ENCODE measurements at regions not wholly inside any gene's neighbourhood (a gene's known extent, or its start where the extent isn't known, plus 50 kb on each side); places are given as distances from the start of the nearest gene placed in this dataset.

- TF ChIP-seq CTCF (IDR thresholded peaks at IDR 0.05; ENCODE audit: low read depth, low read length) = no peak
- H3K4me3 ChIP-seq (replicated peaks in 1 of 2; ENCODE audit: low read depth in 2 of 2, low read length in 2 of 2) = no peak overlapping the region
- no peak for DNase-seq (ENCODE audit: low read depth in 2 of 2)
Observed at GRCh38 chr4:14321723-14322122, 680.6 kb upstream of the CPEB2 start.

- no peak for DNase-seq (ENCODE audit: low read depth in 2 of 2)
- no peak for TF ChIP-seq CTCF (IDR thresholded peaks at IDR 0.05; ENCODE audit: low read depth, low read length)
Observed at GRCh38 chr4:14323191-14323590, 679.1 kb upstream of the CPEB2 start.

GRCh38 chr4:14329228-14329627 lies 673.1 kb upstream of the CPEB2 start:
- no peak for TF ChIP-seq CTCF (IDR thresholded peaks at IDR 0.05; ENCODE audit: low read depth, low read length)
- no peak overlapping the region for H3K4me3 ChIP-seq (replicated peaks in 1 of 2; ENCODE audit: low read depth in 2 of 2, low read length in 2 of 2)
- DNase-seq (ENCODE audit: low read depth in 2 of 2) = no peak

More at GRCh38 chr4:14323191-14323590, 679.1 kb upstream of the CPEB2 start:
- H3K4me3 ChIP-seq (replicated peaks in 1 of 2; ENCODE audit: low read depth in 2 of 2, low read length in 2 of 2) = no peak overlapping the region

- H3K4me3 ChIP-seq (replicated peaks in 1 of 2; ENCODE audit: low read depth in 2 of 2, low read length in 2 of 2) = no peak overlapping the region
- DNase-seq (ENCODE audit: low read depth in 2 of 2) = no peak
- no peak for TF ChIP-seq CTCF (IDR thresholded peaks at IDR 0.05; ENCODE audit: low read depth, low read length)
Observed at GRCh38 chr4:14333616-14334015, 668.7 kb upstream of the CPEB2 start.

- no peak for TF ChIP-seq CTCF (IDR thresholded peaks at IDR 0.05; ENCODE audit: low read depth, low read length)
- no peak overlapping the region for H3K4me3 ChIP-seq (replicated peaks in 1 of 2; ENCODE audit: low read depth in 2 of 2, low read length in 2 of 2)
- DNase-seq (ENCODE audit: low read depth in 2 of 2) = no peak
Observed at GRCh38 chr4:14334166-14334565, 668.1 kb upstream of the CPEB2 start.

GRCh38 chr4:14335872-14336271 lies 666.4 kb upstream of the CPEB2 start:
- TF ChIP-seq CTCF (IDR thresholded peaks at IDR 0.05; ENCODE audit: low read depth, low read length) = no peak
- no peak for DNase-seq (ENCODE audit: low read depth in 2 of 2)
- H3K4me3 ChIP-seq (replicated peaks in 1 of 2; ENCODE audit: low read depth in 2 of 2, low read length in 2 of 2) = no peak overlapping the region

- no peak overlapping the region for H3K4me3 ChIP-seq (replicated peaks in 1 of 2; ENCODE audit: low read depth in 2 of 2, low read length in 2 of 2)
- no peak for TF ChIP-seq CTCF (IDR thresholded peaks at IDR 0.05; ENCODE audit: low read depth, low read length)
- peak in 1 of 2 donors; percentile 19 for DNase-seq (ENCODE audit: low read depth in 2 of 2)
Observed at GRCh38 chr4:14336656-14337055, 665.6 kb upstream of the CPEB2 start.

Data from cardiac fibroblast (primary cell).